NCI-H2107 treated with DMSO at 0.1 percent for 48 hours (cell line): ENCODE measurements at regions not wholly inside any gene's neighbourhood (a gene's known extent, or its start where the extent isn't known, plus 50 kb on each side); places are given as distances from the start of the nearest gene placed in this dataset.
"Not testable (repeated sequence)": the region's sequence is repeated elsewhere in the genome, so short reads cannot be mapped to it uniquely, and the experiment has no call there.

ENCODE experiments used
- DNase-seq: peaks from one replicate; lab custom pipeline; 2025; ENCODE audit not compliant: unreplicated experiment; lab: John Stamatoyannopoulos, UW

GRCh38 chr10:107529350-107529749 lies 364.8 kb upstream of the SORCS1 start:
- no peak for DNase-seq

GRCh38 chr10:107520348-107520747 lies 355.8 kb upstream of the SORCS1 start:
- DNase-seq, result no peak

GRCh38 chr10:107517811-107518210 lies 353.3 kb upstream of the SORCS1 start:
- DNase-seq, result no peak

GRCh38 chr10:107516349-107516748 lies 351.8 kb upstream of the SORCS1 start:
- no peak for DNase-seq

GRCh38 chr10:107504011-107504410 lies 339.5 kb upstream of the SORCS1 start:
- not testable (repeated sequence) for DNase-seq

GRCh38 chr10:107502229-107502985 lies 337.9 kb upstream of the SORCS1 start:
- no peak for DNase-seq

GRCh38 chr10:107498983-107499382 lies 334.5 kb upstream of the SORCS1 start:
- DNase-seq, result no peak

- DNase-seq, result no peak
Measured at GRCh38 chr10:107497024-107497423, 332.5 kb upstream of the SORCS1 start.

- no peak for DNase-seq
Measured at GRCh38 chr10:107496594-107496993, 332.1 kb upstream of the SORCS1 start.

GRCh38 chr10:107492389-107492788 lies 327.9 kb upstream of the SORCS1 start:
- no peak for DNase-seq

GRCh38 chr10:107490389-107490788 lies 325.9 kb upstream of the SORCS1 start:
- no peak for DNase-seq

- no peak for DNase-seq
Measured at GRCh38 chr10:107487284-107487683, 322.8 kb upstream of the SORCS1 start.

GRCh38 chr10:107485019-107485418 lies 320.5 kb upstream of the SORCS1 start:
- no peak for DNase-seq

GRCh38 chr10:107481881-107482280 lies 317.4 kb upstream of the SORCS1 start:
- DNase-seq, result no peak

- DNase-seq, result no peak
Measured at GRCh38 chr10:107481224-107481623, 316.7 kb upstream of the SORCS1 start.

GRCh38 chr10:107480781-107481180 lies 316.3 kb upstream of the SORCS1 start:
- DNase-seq, result no peak

- DNase-seq, result no peak
Measured at GRCh38 chr10:107477266-107477665, 312.8 kb upstream of the SORCS1 start.

- DNase-seq, result no peak
Measured at GRCh38 chr10:107476408-107476807, 311.9 kb upstream of the SORCS1 start.

GRCh38 chr10:107474650-107475049 lies 310.1 kb upstream of the SORCS1 start:
- DNase-seq, result no peak

- no peak for DNase-seq
Measured at GRCh38 chr10:107473225-107473624, 308.7 kb upstream of the SORCS1 start.

- no peak for DNase-seq
Measured at GRCh38 chr10:107471911-107472310, 307.4 kb upstream of the SORCS1 start.

GRCh38 chr10:107453561-107453960 lies 289.1 kb upstream of the SORCS1 start:
- no peak for DNase-seq

GRCh38 chr10:107451047-107451446 lies 286.5 kb upstream of the SORCS1 start:
- no peak for DNase-seq
